OCI-LY1 (cell line): ENCODE measurements at regions not wholly inside any gene's neighbourhood (a gene's known extent, or its start where the extent isn't known, plus 50 kb on each side); places are given as distances from the start of the nearest gene placed in this dataset.

Experiments
- EZH2 ChIP-seq: fragments of 200-600 bp; sonication (generic), shearing (Covaris generic); IDR thresholded peaks from 2 replicates; pipeline ENCODE4 v1.8.0; 2017; ENCODE audit warnings: borderline replicate concordance, mixed run types, mild to moderate bottlenecking, antibody characterized with exemption, low read length, moderate library complexity, mixed read lengths
- TF ChIP-seq, protein P1 (sequence below): fragments of 200-600 bp; sonication (generic), shearing (Covaris generic); IDR thresholded peaks from 2 replicates; pipeline ENCODE4 v1.5.1; 2017; ENCODE audit warnings: mild to moderate bottlenecking, antibody characterized with exemption, low read length, moderate library complexity, mixed read lengths

- TF ChIP-seq, protein P1, sequence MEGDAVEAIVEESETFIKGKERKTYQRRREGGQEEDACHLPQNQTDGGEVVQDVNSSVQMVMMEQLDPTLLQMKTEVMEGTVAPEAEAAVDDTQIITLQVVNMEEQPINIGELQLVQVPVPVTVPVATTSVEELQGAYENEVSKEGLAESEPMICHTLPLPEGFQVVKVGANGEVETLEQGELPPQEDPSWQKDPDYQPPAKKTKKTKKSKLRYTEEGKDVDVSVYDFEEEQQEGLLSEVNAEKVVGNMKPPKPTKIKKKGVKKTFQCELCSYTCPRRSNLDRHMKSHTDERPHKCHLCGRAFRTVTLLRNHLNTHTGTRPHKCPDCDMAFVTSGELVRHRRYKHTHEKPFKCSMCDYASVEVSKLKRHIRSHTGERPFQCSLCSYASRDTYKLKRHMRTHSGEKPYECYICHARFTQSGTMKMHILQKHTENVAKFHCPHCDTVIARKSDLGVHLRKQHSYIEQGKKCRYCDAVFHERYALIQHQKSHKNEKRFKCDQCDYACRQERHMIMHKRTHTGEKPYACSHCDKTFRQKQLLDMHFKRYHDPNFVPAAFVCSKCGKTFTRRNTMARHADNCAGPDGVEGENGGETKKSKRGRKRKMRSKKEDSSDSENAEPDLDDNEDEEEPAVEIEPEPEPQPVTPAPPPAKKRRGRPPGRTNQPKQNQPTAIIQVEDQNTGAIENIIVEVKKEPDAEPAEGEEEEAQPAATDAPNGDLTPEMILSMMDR = no peak
- TF ChIP-seq EZH2 = no peak
Observed at GRCh38 chr3:113079218-113079961, 88.6 kb downstream of the GTPBP8 start.
